ENCODE measurements at regions not wholly inside any gene's neighbourhood (a gene's known extent, or its start where the extent isn't known, plus 50 kb on each side); places are given as distances from the start of the nearest gene placed in this dataset.
A peak's percentile ranks its signal among the peaks of the same experiment; 100 is the strongest.

DNA sequence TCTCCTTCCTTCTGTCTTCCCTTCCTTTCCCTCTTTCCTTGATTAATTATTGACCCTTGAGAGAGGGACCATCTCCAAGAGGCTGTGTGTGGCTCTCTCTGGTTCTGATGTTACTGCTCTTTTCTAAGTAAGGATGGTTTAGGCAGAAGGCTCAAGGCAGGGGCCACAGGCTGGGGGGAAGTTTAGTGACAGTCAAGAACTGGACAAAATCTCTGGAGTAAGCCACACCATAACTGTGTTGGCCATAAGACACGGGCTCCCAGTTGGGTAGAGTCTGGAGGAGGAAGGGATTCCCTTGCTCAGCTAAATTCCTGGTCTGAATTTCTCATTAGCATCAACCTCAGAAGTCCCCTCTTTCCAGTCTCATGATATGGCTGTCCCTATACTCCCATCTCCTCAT, 74.7 kb downstream of the BUD13 start:
- Mint-ChIP-seq H3K36me3 (no peaks in the 10 kb centered on the region), H3K27ac (peak overlapping the region in 1 of 6 donors; percentile 16), H3K9me3 (no peaks in the 10 kb centered on the region), H3K4me3 (no peak overlapping the region), H3K4me1 (no peaks in the 10 kb centered on the region), H3K27me3 (peaks cover 0 to 26% (median 24%) of the 10 kb centered on the region in 3 donors)
- DNase-seq (no peak), ATAC-seq (ENCODE audit: low read depth in 2 of 2) (no peak)

DNA sequence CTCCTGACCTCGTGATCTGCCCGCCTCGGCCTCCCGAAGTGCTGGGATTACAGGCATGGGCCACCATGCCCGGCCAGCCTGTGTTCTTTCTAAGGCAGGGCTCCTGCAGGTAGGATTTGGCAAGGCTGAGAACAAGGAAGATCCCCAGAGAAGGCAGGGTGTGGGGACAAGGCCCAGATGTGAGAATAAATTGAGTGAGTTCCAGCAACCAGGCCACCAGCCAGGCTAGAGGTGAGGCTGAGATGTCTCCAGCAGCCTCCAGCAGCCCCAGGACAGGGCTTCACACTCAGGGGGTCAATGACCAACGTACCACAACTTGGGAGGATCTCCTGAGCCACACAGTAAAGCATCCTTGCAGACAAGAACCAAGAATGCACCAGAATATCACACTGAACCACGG, 75.1 kb downstream of the BUD13 start:
- H3K4me3 Mint-ChIP-seq = no peak overlapping the region

DNA sequence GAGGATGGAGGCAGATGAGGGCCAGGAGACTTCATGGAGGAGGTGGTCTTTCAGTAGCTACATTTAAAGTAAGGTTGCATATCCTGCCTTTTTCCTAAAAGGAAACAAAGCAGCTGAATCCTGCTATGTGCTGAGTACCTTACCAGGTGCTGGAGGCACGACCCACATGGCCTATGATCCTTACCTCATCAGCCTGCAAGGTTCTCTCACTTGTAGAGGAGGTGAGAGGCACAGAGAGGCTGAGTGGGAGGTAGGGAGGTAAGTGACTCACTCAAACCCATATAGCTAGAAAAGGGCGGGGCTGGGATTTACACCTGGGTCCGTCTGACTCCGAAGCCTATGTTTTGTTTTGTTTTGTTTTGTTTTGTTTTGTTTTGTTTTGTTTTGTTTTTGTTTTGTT, 75.8 kb downstream of the BUD13 start:
- ATAC-seq (ENCODE audit: low read depth in 2 of 2) = no peak
- H3K4me3 Mint-ChIP-seq = no peak overlapping the region
- H3K27me3 Mint-ChIP-seq = peaks cover 0 to 26% (median 23%) of the 10 kb centered on the region in 3 donors
- H3K4me1 Mint-ChIP-seq = no peaks in the 10 kb centered on the region
- no peaks in the 10 kb centered on the region for H3K9me3 Mint-ChIP-seq
- no peak for DNase-seq
- H3K36me3 Mint-ChIP-seq = no peaks in the 10 kb centered on the region
- no peak overlapping the region for H3K27ac Mint-ChIP-seq

More for the DNA sequence above, 75.1 kb downstream of the BUD13 start:
- Mint-ChIP-seq H3K4me1 (no peaks in the 10 kb centered on the region), H3K27ac (no peak overlapping the region), H3K9me3 (no peaks in the 10 kb centered on the region), H3K36me3 (no peaks in the 10 kb centered on the region), H3K27me3 (peaks cover 0 to 26% (median 24%) of the 10 kb centered on the region in 3 donors)
- ATAC-seq (ENCODE audit: low read depth in 2 of 2) = no peak
- DNase-seq = no peak

DNA sequence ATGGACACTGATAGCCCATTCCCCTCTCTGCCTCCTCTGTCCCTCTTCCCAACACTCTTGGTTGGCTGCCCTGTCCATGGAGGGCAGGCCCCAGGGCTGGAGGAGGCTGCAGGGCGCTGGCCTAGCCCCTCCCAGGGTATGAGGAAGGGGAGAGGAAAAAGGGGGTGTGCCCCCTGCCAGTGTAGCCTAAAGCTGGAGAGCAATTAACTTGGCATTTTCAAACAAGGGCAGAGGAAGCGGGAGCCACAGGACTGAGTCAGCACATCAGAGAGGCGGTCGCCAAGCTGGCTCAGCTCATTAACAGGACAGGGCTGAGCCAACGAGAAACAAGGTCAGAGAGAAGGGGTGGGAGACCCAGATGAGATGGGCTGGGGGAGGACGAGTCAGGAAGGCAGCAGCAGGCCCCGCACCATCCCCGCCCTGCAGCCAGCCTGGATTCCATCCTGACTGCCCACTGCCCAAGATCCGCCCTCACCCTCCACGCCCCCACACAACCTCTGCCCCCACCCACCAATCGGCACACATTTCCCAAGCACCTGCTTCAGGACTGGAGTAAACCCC, 76.3 kb downstream of the BUD13 start:
- Mint-ChIP-seq H3K4me1 (peaks cover 0 to 3% (median 0%) of the 10 kb centered on the region in 3 donors), H3K4me3 (no peak overlapping the region), H3K36me3 (no peaks in the 10 kb centered on the region), H3K9me3 (no peaks in the 10 kb centered on the region), H3K27me3 (peaks cover 0 to 26% (median 19%) of the 10 kb centered on the region in 3 donors), H3K27ac (no peak overlapping the region)
- no peak for DNase-seq
- ATAC-seq (ENCODE audit: low read depth in 2 of 2) = no peak

DNA sequence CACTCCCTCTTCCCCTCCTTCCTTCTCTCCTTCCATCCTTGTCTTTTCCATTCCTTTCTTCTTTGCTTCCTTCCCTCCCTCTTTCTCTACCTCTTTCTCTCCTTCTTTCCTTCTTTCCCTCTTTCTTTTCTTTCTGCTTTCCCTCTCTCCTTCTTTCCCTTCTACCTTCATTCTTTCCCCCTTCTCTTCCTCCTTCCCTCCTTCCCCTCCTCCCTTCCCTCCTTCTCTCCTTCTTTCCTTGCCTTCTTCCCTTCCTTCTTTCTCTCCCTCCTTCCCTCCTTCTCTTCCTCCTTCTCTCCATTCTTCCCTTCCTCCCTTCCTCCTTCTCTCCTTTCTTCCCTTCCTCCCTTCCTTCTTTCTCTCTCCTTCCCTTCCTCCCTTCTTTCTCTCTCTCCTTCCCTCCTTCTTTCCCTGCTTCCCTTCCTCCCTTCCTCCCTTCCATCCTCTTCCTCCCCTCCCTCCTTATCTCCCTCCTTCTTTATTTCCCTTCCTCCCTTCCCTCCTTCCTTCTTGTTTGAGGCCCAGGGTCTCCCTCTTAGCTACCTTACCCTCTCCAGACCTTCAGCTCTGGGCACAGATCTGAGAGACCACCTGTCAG, 77.0 kb downstream of the BUD13 start:
- no peak for DNase-seq
- no peaks in the 10 kb centered on the region for H3K9me3 Mint-ChIP-seq
- no peaks in the 10 kb centered on the region for H3K36me3 Mint-ChIP-seq
- H3K4me3 Mint-ChIP-seq = no peak overlapping the region
- no peak for ATAC-seq (ENCODE audit: low read depth in 2 of 2)
- H3K27me3 Mint-ChIP-seq = peaks cover 0 to 26% (median 19%) of the 10 kb centered on the region in 3 donors
- no peak overlapping the region for H3K27ac Mint-ChIP-seq
- H3K4me1 Mint-ChIP-seq = peaks cover 0 to 3% (median 0%) of the 10 kb centered on the region in 3 donors

DNA sequence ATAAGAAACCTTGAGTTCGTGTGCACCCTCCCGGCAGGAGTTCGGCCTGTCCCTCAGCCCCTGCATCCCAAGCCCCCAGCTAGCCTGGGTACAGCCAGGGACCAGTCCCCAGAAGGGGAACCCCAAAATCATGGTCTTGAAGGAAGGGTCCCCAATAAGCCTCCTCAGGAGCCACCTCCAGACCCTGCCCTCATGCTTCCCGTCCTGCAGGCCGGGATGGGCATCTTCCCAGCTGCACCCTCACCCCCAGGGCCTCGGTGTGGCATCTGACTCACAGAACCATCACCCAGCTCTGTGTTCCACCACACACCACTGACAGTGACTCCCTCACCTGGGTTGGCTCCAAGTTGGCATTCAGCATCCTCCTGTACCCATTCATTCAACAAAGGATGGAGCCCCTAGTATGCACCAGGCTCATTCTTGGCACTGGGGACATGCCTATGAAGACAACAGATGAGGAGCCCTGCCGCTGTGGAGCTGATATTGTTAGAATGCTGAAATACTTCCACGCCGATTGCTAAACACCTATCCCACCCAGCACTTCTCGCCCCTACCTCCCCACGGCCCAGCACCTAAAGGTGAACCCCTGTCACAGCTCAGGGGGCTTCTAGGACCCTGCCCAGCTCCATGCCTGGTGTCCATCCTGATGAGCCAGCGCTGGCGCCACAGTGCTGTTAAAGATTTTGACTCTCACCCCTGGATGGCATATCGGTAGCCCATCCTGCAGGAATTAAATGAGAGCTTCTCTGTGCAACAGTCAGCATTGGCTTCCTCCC, 77.8 kb downstream of the BUD13 start:
- peak overlapping the region in 1 of 6 donors; percentile 59 for H3K27ac Mint-ChIP-seq
- H3K4me1 Mint-ChIP-seq = peaks cover 0 to 3% (median 0%) of the 10 kb centered on the region in 3 donors
- ATAC-seq (ENCODE audit: low read depth in 2 of 2) (no peak), DNase-seq (no peak)
- no peaks in the 10 kb centered on the region for H3K36me3 Mint-ChIP-seq
- no peak overlapping the region for H3K4me3 Mint-ChIP-seq
- H3K9me3 Mint-ChIP-seq = no peaks in the 10 kb centered on the region
- H3K27me3 Mint-ChIP-seq = peaks cover 0 to 26% (median 19%) of the 10 kb centered on the region in 3 donors

DNA sequence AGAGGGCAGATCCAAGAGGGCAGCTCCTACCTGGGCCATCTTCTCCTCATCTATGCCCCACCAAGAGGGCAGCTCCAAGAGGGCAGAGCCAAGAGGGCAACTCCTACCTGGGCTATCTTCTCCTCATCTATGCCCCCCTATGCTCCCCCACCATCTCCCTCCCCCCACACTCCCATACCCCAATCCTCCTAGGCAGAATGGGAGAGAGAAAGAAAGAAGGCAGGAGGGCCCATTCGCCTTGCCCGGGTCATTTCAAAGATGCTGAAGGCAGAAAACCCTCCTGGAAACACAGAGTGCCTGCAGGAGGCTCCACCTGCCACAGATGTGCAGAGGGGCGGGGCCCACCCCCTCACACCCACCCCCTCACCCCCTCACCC, 78.5 kb downstream of the BUD13 start:
- Mint-ChIP-seq H3K4me1 (peaks cover 0 to 3% (median 0%) of the 10 kb centered on the region in 3 donors), H3K9me3 (no peaks in the 10 kb centered on the region), H3K27ac (no peak overlapping the region), H3K27me3 (peaks cover 0 to 26% (median 19%) of the 10 kb centered on the region in 3 donors), H3K36me3 (no peaks in the 10 kb centered on the region), H3K4me3 (no peak overlapping the region)
- DNase-seq (no peak), ATAC-seq (ENCODE audit: low read depth in 2 of 2) (no peak)

DNA sequence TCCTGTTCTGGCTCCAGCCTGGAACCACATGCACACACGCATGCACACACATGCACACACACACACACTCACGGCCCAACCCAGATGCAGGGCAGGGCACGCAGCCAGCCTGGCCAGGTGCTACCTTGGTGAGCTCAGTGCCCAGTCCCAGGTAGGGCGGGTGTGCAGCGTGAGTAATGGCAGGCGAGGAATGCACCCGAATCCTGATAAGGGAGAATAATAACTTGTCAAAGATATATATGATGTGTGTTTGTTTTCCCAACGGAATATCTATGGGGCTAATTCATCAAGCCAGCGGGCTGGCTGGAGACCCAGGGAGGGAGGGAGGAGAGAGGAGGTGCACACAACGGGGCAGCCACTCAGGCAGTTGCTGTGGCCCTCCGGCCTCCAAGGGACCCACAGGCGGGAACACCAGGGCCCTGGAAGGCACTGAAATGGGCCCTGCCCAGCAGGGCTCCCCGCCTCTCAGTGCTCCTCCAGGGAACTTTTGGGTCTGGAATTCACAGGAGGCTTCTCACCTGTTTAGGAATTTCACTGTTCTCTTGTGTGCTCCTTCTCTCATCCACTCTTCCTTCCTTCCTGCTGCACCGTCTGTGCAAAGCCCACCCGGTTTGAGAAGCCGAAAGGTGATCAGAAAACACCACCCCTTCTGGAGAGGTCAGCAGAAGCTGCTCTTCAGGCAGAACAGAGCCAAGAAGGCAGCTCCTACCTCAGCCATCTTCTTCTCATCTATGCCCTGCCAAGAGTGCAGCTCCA, 79.0 kb downstream of the BUD13 start:
- H3K4me1 Mint-ChIP-seq = peaks cover 0 to 3% (median 0%) of the 10 kb centered on the region in 3 donors
- ATAC-seq (ENCODE audit: low read depth in 2 of 2) (no peak), DNase-seq (no peak)
- peaks cover 0 to 26% (median 21%) of the 10 kb centered on the region in 3 donors for H3K27me3 Mint-ChIP-seq
- peak overlapping the region in 1 of 8 donors; percentile 52 for H3K4me3 Mint-ChIP-seq
- no peak overlapping the region for H3K27ac Mint-ChIP-seq
- no peaks in the 10 kb centered on the region for H3K9me3 Mint-ChIP-seq
- H3K36me3 Mint-ChIP-seq = no peaks in the 10 kb centered on the region

DNA sequence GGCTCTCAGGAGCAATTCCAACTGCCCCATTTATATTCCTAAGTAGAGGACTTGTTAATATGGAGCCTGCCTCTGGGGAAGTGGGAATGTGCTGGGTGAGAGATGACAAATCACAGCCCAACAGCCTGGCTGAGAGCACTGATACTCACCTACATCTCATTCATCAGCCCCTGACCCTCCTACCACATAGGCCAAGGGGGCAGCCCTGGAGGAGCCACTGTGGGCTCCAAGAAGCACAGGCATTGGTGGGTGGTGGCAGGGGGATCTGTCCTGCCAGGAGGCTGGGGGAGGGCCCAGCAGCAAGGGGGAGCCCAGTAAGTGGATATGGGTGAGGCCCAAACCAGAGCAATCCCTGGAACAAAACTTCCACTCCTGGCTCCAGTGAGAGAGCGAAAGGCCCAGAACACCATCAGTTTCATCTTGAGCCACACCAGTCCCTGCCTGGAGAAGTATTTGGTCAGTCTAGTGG, 79.7 kb downstream of the BUD13 start:
- H3K9me3 Mint-ChIP-seq = no peaks in the 10 kb centered on the region
- ATAC-seq (ENCODE audit: low read depth in 2 of 2) (no peak), DNase-seq (no peak)
- H3K4me3 Mint-ChIP-seq = no peak overlapping the region
- H3K4me1 Mint-ChIP-seq = peaks cover 0 to 3% (median 0%) of the 10 kb centered on the region in 3 donors
- peaks cover 0 to 25% (median 23%) of the 10 kb centered on the region in 3 donors for H3K27me3 Mint-ChIP-seq
- no peaks in the 10 kb centered on the region for H3K36me3 Mint-ChIP-seq
- H3K27ac Mint-ChIP-seq = peak overlapping the region in 1 of 6 donors; percentile 18

DNA sequence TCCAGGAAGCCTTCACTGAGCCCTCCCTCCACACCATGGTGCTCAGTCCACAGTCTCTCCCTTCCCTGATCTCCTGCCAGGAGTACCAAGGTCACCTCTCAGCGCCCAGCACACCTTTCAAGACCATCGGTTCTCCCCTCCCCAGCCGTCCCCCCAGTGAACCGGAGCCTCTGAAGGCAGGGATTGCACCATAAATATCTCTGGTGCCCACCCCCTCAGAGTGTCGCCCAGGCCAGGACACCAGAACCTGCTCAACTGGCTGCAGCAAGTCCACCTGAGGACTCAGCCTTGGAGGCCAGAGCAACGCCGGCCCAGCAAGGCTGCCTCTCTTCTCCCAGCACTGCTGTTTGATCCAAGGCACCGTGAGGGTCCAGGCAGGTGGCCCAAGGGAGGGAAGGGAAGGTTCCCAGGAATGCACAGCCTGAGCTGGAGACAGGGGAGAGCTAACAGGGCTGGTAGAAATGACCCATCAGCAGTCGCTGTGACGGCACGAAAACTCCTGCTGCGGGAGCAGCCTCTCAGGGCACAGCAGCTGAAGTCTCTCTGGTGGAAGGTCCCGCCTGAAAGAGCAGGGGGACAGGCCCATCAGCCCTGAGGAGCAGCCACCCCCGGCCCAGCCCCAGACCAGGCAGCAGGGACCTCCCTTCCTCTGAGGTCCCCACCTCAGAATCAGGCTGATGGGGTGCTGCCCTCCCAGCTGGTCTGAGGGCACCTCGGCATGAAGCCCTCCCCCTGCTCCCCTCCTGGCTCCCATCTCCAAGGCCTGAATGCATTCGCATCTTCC, 80.3 kb downstream of the BUD13 start:
- ATAC-seq (ENCODE audit: low read depth in 2 of 2) (no peak), DNase-seq (no peak)
- Mint-ChIP-seq H3K27me3 (peaks cover 5 to 25% (median 24%) of the 10 kb centered on the region in 3 donors), H3K27ac (peak overlapping the region in 1 of 6 donors; percentile 18), H3K4me3 (no peak overlapping the region), H3K36me3 (no peaks in the 10 kb centered on the region), H3K9me3 (no peaks in the 10 kb centered on the region), H3K4me1 (peaks cover 0 to 3% (median 0%) of the 10 kb centered on the region in 3 donors)

DNA sequence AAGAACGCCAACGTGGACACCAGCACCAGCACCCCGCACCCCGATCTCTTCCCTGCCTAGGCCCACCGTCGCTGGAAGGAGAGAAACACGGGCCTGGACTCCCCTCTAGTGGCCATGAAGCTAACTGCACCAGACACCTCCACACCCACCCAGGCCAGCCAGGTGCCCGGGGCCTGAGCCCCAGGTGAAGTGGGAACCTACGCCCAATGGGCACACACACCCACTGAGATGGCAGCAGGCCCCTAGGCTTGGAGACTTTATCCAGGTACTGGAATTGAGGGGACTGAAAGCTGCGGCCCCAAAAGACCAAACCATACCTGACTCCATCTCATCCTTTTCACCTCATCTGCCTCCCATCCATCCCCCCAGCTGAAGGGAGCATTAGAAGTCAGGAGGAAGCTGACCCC, 81.0 kb downstream of the BUD13 start:
- Mint-ChIP-seq H3K9me3 (no peaks in the 10 kb centered on the region), H3K4me1 (peaks cover 0 to 3% (median 0%) of the 10 kb centered on the region in 3 donors), H3K36me3 (no peaks in the 10 kb centered on the region), H3K27ac (no peak overlapping the region), H3K27me3 (peaks cover 5 to 31% (median 30%) of the 10 kb centered on the region in 3 donors), H3K4me3 (no peak overlapping the region)
- peak; percentile 45 to 73 for ATAC-seq (ENCODE audit: low read depth in 2 of 2)
- peak; percentile 33 for DNase-seq

DNA sequence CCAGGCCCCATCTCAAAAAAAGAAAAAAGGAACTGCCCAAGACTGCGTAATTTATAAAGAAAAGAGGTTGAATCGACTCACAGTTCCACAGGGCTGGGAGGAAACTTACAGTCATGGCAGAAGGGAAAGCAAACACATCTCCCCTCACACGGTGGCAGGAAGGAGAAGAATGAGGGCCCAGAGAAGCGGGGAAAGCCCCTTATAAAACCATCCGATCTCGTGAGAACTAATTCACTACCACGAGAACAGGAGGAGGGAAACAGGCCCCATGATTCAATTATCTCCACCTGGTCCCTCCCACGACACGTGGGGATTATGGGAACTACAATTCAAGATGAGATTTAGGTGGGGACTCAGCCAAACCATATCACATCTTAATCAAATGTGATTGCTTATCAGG, 82.2 kb downstream of the BUD13 start:
- Mint-ChIP-seq H3K36me3 (no peaks in the 10 kb centered on the region), H3K27ac (peak overlapping the region in 1 of 6 donors; percentile 80), H3K27me3 (peaks cover 6 to 35% (median 27%) of the 10 kb centered on the region in 3 donors), H3K4me3 (no peak overlapping the region), H3K9me3 (no peaks in the 10 kb centered on the region), H3K4me1 (peaks cover 0 to 3% (median 0%) of the 10 kb centered on the region in 3 donors)
- DNase-seq (no peak), ATAC-seq (ENCODE audit: low read depth in 2 of 2) (no peak)
